Activated T-helper 2 cell treated with anti-CD3 and anti-CD28 coated beads, Interferon-gamma antibody, Interleukin-2, Interleukin-4, amounts not matched to agents 10 μg/mL and 5 μg/mL and 100 μg/mL, durations not matched to agents 14 hours and 24 hours and 36 hours (primary cell): ENCODE measurements at regions not wholly inside any gene's neighbourhood (a gene's known extent, or its start where the extent isn't known, plus 50 kb on each side); places are given as distances from the start of the nearest gene placed in this dataset.

Source experiments
- DNase-seq: peaks from one replicate; pipeline ENCODE4 v3.0.0; 2021; ENCODE audit warnings: low spot score
- H3K27ac Mint-ChIP-seq: one replicate; pipeline ENCODE4 v1.8.0; 2021; ENCODE audit warnings: mixed read lengths
- H3K27me3 Mint-ChIP-seq: one replicate; pipeline ENCODE4 v1.8.0; 2021; ENCODE audit warnings: low read depth, mixed read lengths
- H3K36me3 Mint-ChIP-seq: one replicate; pipeline ENCODE4 v1.8.0; 2021; ENCODE audit warnings: low read depth, mixed read lengths
- H3K4me1 Mint-ChIP-seq: one replicate; pipeline ENCODE4 v1.8.0; 2021; ENCODE audit warnings: low read depth, mixed read lengths
- H3K4me3 Mint-ChIP-seq: one replicate; pipeline ENCODE4 v1.8.0; 2021; ENCODE audit warnings: low read depth, mild to moderate bottlenecking, moderate library complexity, mixed read lengths
- H3K9me3 Mint-ChIP-seq: one replicate; pipeline ENCODE4 v1.8.0; 2021; ENCODE audit warnings: mixed read lengths
- intact Hi-C: fragments of 100-400 bp; cut with micrococcal nuclease; formaldehyde crosslinking; loops from one replicate; pipeline ENCODE4 v1.15.1; 2023

GRCh38 chr2:198309081-198309480 lies 504.7 kb downstream of the PLCL1 start:
- intact Hi-C loops, result loop anchor here (5.0 kb wide), 1 partner anchor 1178 kb away; no protein-coding TSS in a partner anchor
- Mint-ChIP-seq H3K9me3 (no peaks in the 10 kb centered on the region), H3K36me3 (no peaks in the 10 kb centered on the region), H3K27me3 (peaks cover 30% of the 10 kb centered on the region), H3K4me3 (no peak overlapping the region), H3K27ac (no peak overlapping the region), H3K4me1 (peaks cover under 1% of the 10 kb centered on the region)
- no peak for DNase-seq

- Mint-ChIP-seq H3K27me3 (peaks cover 23% of the 10 kb centered on the region), H3K4me3 (no peak overlapping the region), H3K4me1 (no peaks in the 10 kb centered on the region), H3K36me3 (no peaks in the 10 kb centered on the region), H3K9me3 (no peaks in the 10 kb centered on the region), H3K27ac (no peak overlapping the region)
- no peak for DNase-seq
- intact Hi-C loops, result loop anchor here (5.0 kb wide), 1 partner anchor 1179 kb away; no protein-coding TSS in a partner anchor
Measured at GRCh38 chr2:198308368-198308767, 504.0 kb downstream of the PLCL1 start.

GRCh38 chr2:198307093-198307492 lies 502.7 kb downstream of the PLCL1 start:
- no peak for DNase-seq
- H3K27me3 Mint-ChIP-seq, result peaks cover 14% of the 10 kb centered on the region
- intact Hi-C loops, result loop anchor here (5.0 kb wide), 1 partner anchor 1180 kb away; no protein-coding TSS in a partner anchor
- H3K27ac Mint-ChIP-seq, result no peak overlapping the region
- no peaks in the 10 kb centered on the region for H3K9me3 Mint-ChIP-seq
- no peaks in the 10 kb centered on the region for H3K4me1 Mint-ChIP-seq
- H3K36me3 Mint-ChIP-seq, result no peaks in the 10 kb centered on the region
- no peak overlapping the region for H3K4me3 Mint-ChIP-seq

- Mint-ChIP-seq H3K4me3 (no peak overlapping the region), H3K27ac (no peak overlapping the region), H3K9me3 (no peaks in the 10 kb centered on the region), H3K27me3 (peaks cover 8% of the 10 kb centered on the region), H3K36me3 (no peaks in the 10 kb centered on the region), H3K4me1 (no peaks in the 10 kb centered on the region)
- DNase-seq, result no peak
- intact Hi-C loops, result loop anchor here (5.0 kb wide), 1 partner anchor 1182 kb away; no protein-coding TSS in a partner anchor
Measured at GRCh38 chr2:198304859-198305258, 500.5 kb downstream of the PLCL1 start.

GRCh38 chr2:198297350-198297749 lies 493.0 kb downstream of the PLCL1 start:
- Mint-ChIP-seq H3K4me3 (no peak overlapping the region), H3K9me3 (no peaks in the 10 kb centered on the region), H3K27me3 (peaks cover 3% of the 10 kb centered on the region), H3K27ac (no peak overlapping the region), H3K36me3 (no peaks in the 10 kb centered on the region), H3K4me1 (peaks cover 2% of the 10 kb centered on the region)
- DNase-seq, result no peak
- intact Hi-C loops, result loop anchor here (5.0 kb wide), 1 partner anchor 170 kb away; no protein-coding TSS in a partner anchor

- Mint-ChIP-seq H3K9me3 (no peaks in the 10 kb centered on the region), H3K27ac (no peak overlapping the region), H3K4me3 (no peak overlapping the region), H3K4me1 (peaks cover 2% of the 10 kb centered on the region), H3K27me3 (peaks cover 3% of the 10 kb centered on the region), H3K36me3 (no peaks in the 10 kb centered on the region)
- intact Hi-C loops, result loop anchor here (1.0 to 5.0 kb wide), 3 partner anchors 169 to 588 kb away; no protein-coding TSS in a partner anchor
- DNase-seq, result peak; percentile 21
Measured at GRCh38 chr2:198296665-198297308, 492.4 kb downstream of the PLCL1 start.

- peaks cover 2% of the 10 kb centered on the region for H3K4me1 Mint-ChIP-seq
- H3K27me3 Mint-ChIP-seq, result peaks cover 2% of the 10 kb centered on the region
- DNase-seq, result no peak
- no peak overlapping the region for H3K27ac Mint-ChIP-seq
- no peaks in the 10 kb centered on the region for H3K9me3 Mint-ChIP-seq
- intact Hi-C loops, result no loop called here
- H3K4me3 Mint-ChIP-seq, result no peak overlapping the region
- no peaks in the 10 kb centered on the region for H3K36me3 Mint-ChIP-seq
Measured at GRCh38 chr2:198293281-198293680, 488.9 kb downstream of the PLCL1 start.

- Mint-ChIP-seq H3K36me3 (no peaks in the 10 kb centered on the region), H3K9me3 (no peaks in the 10 kb centered on the region), H3K27ac (no peak overlapping the region), H3K4me1 (no peaks in the 10 kb centered on the region), H3K27me3 (peaks cover 15% of the 10 kb centered on the region), H3K4me3 (no peak overlapping the region)
- intact Hi-C loops, result no loop called here
- DNase-seq, result no peak
Measured at GRCh38 chr2:198289811-198290210, 485.4 kb downstream of the PLCL1 start.

GRCh38 chr2:198287706-198288105 lies 483.3 kb downstream of the PLCL1 start:
- no peak overlapping the region for H3K4me3 Mint-ChIP-seq
- H3K36me3 Mint-ChIP-seq, result no peaks in the 10 kb centered on the region
- peaks cover 21% of the 10 kb centered on the region for H3K27me3 Mint-ChIP-seq
- intact Hi-C loops, result no loop called here
- no peak for DNase-seq
- H3K9me3 Mint-ChIP-seq, result no peaks in the 10 kb centered on the region
- H3K27ac Mint-ChIP-seq, result no peak overlapping the region
- H3K4me1 Mint-ChIP-seq, result no peaks in the 10 kb centered on the region

GRCh38 chr2:198285216-198285615 lies 480.8 kb downstream of the PLCL1 start:
- intact Hi-C loops, result no loop called here

GRCh38 chr2:198283146-198283545 lies 478.8 kb downstream of the PLCL1 start:
- H3K4me1 Mint-ChIP-seq, result no peaks in the 10 kb centered on the region
- peaks cover 31% of the 10 kb centered on the region for H3K27me3 Mint-ChIP-seq
- H3K27ac Mint-ChIP-seq, result no peak overlapping the region
- H3K36me3 Mint-ChIP-seq, result no peaks in the 10 kb centered on the region
- intact Hi-C loops, result no loop called here
- no peak overlapping the region for H3K4me3 Mint-ChIP-seq
- no peak for DNase-seq
- no peaks in the 10 kb centered on the region for H3K9me3 Mint-ChIP-seq

More at GRCh38 chr2:198285216-198285615, 480.8 kb downstream of the PLCL1 start:
- Mint-ChIP-seq H3K9me3 (no peaks in the 10 kb centered on the region), H3K27ac (no peak overlapping the region), H3K4me3 (no peak overlapping the region), H3K36me3 (no peaks in the 10 kb centered on the region), H3K4me1 (no peaks in the 10 kb centered on the region), H3K27me3 (peaks cover 29% of the 10 kb centered on the region)
- no peak for DNase-seq

- no peaks in the 10 kb centered on the region for H3K36me3 Mint-ChIP-seq
- no peak overlapping the region for H3K27ac Mint-ChIP-seq
- H3K9me3 Mint-ChIP-seq, result no peaks in the 10 kb centered on the region
- peaks cover 27% of the 10 kb centered on the region for H3K27me3 Mint-ChIP-seq
- intact Hi-C loops, result no loop called here
- DNase-seq, result no peak
- no peaks in the 10 kb centered on the region for H3K4me1 Mint-ChIP-seq
- H3K4me3 Mint-ChIP-seq, result no peak overlapping the region
Measured at GRCh38 chr2:198282061-198282460, 477.7 kb downstream of the PLCL1 start.

GRCh38 chr2:198280145-198280544 lies 475.8 kb downstream of the PLCL1 start:
- Mint-ChIP-seq H3K27ac (no peak overlapping the region), H3K27me3 (peaks cover 17% of the 10 kb centered on the region), H3K36me3 (no peaks in the 10 kb centered on the region), H3K4me3 (no peak overlapping the region), H3K4me1 (no peaks in the 10 kb centered on the region), H3K9me3 (no peaks in the 10 kb centered on the region)
- DNase-seq, result no peak
- intact Hi-C loops, result no loop called here
